ENCODE measurements at regions not wholly inside any gene's neighbourhood (a gene's known extent, or its start where the extent isn't known, plus 50 kb on each side); places are given as distances from the start of the nearest gene placed in this dataset.
"Not testable (repeated sequence)": the region's sequence is repeated elsewhere in the genome, so short reads cannot be mapped to it uniquely, and the experiment has no call there.

DNA sequence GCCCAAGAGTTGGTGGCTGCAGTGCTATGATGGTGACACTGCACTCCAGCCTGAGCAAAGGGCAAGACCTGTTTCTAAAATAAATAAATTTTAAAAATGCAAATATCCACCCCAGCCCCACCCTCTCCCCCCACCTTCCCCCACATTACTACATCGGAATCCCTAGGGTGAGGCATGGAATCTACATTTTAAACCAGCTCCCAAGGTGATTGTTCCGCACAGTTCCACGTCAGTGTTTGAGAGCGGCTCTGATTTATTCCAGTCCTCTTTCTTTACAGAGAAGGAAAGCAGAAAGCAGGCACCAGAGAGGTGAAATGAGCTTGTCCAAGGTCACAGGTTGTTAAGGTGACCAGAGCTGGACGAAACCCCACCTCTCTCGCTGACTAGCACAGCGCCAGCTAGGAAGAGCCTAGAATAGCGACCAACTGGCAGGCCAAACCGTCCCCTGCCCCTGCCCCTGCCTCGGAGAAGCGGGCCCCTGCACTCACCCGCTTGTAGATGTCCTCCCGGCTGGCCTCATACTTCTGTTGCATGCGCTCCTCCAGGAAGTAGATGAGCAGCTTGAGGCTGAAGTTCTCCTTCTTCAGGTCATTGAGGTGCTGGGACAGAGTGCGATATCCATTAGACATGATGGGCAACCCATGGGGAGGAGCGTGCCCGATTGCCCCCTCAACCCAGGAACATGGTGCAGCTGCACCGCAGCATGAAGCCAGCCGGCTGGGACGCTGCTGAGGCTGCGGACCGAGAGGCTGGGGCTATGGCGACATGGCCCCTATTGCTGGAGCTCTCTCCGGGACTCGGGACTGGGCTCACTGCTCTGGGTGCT is 103.7 kb upstream of the NBPF26 start:
- ATAC-seq (replicated peaks); H3K4me3 Mint-ChIP-seq; H3K36me3 Mint-ChIP-seq (ENCODE audit: low read depth); H3K27ac Mint-ChIP-seq; H3K9me3 Mint-ChIP-seq; H3K27me3 Mint-ChIP-seq; H3K4me1 Mint-ChIP-seq: not testable (repeated sequence)

DNA sequence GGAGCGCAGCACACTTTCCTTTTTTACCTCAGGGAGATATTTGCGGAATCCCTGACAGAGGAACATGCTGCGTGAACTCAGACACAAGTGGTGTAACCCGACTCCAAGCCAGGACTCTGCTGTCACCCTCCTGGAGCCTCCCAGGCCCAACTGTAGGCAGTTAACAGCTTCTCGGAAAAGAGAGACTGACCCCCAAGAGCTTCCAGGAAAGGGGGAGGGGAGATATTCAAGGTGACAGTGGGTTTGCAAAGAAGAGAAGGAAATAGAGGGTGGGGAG is 103.1 kb upstream of the NBPF26 start:
- not testable (repeated sequence) for H3K4me1 Mint-ChIP-seq; H3K4me3 Mint-ChIP-seq; H3K9me3 Mint-ChIP-seq; H3K36me3 Mint-ChIP-seq (ENCODE audit: low read depth); ATAC-seq (replicated peaks); H3K27ac Mint-ChIP-seq; H3K27me3 Mint-ChIP-seq

DNA sequence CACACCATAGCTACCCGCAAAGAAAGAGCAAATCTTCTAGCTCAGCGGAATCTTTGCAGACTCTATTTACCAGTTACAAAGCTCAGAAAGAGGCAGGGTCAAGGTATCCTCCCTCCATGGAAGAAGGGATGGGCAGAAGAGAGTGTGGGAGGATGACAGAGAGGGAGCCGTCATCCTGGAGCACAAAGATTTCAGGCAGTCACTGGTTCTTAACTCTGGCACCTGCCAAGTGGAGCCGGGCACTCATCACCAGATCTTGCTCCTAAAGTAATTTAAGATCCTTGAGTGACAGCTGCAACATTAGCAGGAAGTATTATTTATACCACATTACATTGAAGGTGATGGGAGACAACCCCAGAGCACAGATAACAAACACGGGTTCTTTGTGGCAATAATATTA is 102.5 kb upstream of the NBPF26 start:
- not testable (repeated sequence) for H3K4me1 Mint-ChIP-seq; H3K27me3 Mint-ChIP-seq; H3K27ac Mint-ChIP-seq; H3K36me3 Mint-ChIP-seq (ENCODE audit: low read depth); ATAC-seq (replicated peaks); H3K9me3 Mint-ChIP-seq; H3K4me3 Mint-ChIP-seq

DNA sequence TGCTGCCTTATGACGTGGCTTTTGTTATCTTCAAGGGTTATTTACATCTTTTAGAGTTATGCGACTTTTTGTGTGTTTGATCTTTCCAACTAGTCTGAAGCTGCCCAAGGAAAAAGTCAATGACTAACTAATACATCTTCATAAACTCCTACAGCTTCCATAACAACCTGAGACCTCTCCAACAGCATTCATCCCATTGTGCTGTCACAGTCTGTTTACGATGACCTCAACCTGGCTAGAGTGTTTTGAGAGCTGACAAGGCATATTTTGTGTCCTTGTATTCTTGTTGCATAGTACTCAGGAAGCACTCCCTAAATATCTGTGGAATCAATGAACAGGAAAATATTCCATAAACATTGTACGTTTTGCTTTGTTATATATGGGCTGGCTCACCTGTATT is 100.2 kb upstream of the NBPF26 start:
- not testable (repeated sequence) for H3K27ac Mint-ChIP-seq; H3K4me3 Mint-ChIP-seq; ATAC-seq (replicated peaks); H3K4me1 Mint-ChIP-seq; H3K36me3 Mint-ChIP-seq (ENCODE audit: low read depth); H3K9me3 Mint-ChIP-seq; H3K27me3 Mint-ChIP-seq

DNA sequence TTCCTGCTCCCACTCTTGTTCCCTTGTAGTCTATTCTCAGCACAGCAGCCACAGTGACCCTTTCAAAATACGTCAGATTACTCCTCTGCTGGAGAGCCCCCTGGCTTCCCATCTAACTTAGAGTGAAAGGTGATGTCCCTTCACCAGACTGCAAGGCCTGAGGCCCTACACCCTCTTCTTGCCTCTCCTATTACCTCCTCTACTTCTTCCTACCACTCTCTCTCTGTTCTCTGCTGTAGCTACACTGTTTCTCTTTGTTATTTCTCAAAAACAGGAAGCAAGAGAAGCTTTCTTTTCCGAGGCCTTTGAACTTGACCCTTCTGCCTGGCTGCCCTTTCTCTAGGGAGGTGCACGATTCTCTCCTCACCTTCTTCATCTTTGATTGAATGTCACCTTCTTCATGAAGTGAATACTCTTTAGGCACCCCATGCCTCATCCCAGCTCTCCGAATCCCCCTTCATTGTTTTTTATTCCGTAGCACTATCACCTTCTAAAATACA is 99.1 kb upstream of the NBPF26 start:
- not testable (repeated sequence) for H3K4me1 Mint-ChIP-seq; H3K27me3 Mint-ChIP-seq; H3K27ac Mint-ChIP-seq; H3K36me3 Mint-ChIP-seq (ENCODE audit: low read depth); H3K4me3 Mint-ChIP-seq; ATAC-seq (replicated peaks); H3K9me3 Mint-ChIP-seq

DNA sequence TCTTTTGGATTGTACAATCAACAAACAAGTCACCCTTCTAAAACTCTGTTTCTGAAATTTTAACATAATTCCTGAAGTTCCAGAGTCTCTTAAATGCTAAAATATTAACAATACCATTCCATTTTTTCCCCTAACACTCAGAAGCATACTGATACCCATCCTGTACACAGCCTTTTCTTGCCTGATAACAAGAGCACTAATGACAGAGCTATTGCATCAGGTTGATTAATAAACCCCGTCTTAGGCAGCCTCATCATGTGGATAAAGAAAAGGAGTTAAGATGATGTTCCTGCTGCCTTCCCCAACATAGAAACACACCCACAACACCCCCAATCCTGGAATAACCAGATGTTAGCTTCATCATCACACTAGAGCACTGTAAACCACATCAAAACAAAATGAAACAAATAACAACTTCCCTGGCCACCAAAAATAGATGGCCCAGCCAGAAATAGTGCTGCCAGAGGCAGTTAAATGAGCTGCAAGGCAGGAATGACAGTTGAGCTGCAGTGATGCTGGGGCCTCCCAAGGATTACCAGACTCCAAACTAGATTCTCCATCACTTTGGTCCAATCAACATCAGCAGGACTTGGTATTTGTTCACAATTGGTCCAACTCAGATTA is 93.8 kb upstream of the NBPF26 start:
- not testable (repeated sequence) for H3K4me3 Mint-ChIP-seq; H3K9me3 Mint-ChIP-seq; H3K36me3 Mint-ChIP-seq (ENCODE audit: low read depth); H3K27me3 Mint-ChIP-seq; H3K4me1 Mint-ChIP-seq; H3K27ac Mint-ChIP-seq; ATAC-seq (replicated peaks)

DNA sequence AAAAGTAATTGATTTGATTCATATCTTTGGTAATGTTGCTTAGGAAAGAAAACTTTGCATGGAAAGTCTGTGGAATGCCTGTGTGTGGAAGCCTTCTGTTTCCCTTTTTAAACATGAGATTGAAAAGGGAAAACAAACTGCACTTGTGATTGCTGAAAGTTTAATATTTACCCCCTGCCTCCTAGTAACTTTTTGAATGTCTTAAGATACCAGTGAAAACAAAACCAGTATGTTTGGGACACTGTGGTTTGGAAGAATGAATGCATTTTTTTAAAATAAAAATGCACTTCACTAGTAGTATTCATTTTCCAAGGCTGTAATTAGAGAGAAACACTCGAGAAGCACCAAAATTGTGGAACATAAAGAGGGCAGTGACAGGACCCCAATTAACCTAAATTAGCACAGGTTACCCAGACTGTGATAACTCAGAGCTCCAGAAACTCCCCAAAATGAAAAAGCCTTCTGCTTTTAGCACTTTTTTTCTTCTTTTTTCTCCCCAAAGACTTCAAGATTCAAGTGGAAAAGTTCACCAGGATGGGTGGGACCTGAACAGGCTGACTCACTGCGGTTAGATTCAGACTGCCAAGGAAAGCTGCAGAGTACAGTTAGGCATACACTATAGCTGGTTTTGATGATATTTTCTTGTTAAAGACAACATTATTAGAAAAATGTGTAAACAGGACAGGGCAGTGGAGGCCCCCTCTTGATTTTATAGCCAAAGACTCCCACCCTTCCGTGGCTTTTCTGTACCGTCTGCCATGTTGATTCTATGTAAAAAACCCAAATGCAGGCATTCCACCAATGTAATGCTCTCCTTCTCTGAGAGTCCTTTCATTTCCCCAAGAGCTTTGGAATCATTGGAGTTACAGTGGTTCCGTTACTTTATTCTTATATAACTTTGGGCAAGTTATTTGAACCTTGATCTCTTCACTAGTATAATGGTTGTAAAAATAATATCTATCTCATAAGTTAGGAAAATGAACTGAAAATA is 88.6 kb upstream of the NBPF26 start:
- not testable (repeated sequence) for H3K4me1 Mint-ChIP-seq; H3K4me3 Mint-ChIP-seq; H3K9me3 Mint-ChIP-seq; H3K36me3 Mint-ChIP-seq (ENCODE audit: low read depth); ATAC-seq (replicated peaks); H3K27me3 Mint-ChIP-seq; H3K27ac Mint-ChIP-seq

DNA sequence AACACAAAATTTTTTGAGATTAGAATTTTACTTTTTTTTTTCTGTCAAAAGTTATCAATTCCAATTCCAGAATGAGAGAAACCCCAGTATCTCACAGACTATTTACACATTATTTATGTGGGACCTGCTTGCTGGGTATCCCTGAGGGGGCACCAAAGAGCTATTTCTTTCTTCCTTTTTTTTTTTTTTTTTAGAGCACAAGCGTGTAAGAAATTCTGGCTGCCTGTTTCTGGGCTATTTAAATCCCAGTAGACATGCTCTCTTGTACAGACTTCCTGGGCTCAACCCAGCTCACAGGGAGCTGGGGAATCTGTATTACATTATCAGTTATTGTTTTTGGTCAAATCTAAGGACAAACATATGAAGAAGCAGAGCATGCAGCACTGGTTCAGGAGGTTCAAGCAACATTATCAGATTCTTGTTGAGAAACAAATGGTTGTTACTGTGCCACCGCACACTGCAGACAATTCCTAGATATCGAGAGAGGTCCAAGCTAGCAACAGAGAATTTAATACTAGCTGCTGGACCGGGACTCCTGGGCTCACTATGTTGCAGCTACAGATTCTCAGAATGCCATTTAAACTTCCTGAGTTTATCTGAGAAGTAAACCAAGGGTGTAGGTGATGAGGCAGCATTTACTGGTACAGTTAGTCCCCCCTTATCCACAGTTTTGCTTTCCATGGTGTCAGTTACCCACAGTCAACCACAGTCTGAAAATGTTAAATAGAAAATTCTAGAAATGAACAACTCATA is 83.3 kb upstream of the NBPF26 start:
- not testable (repeated sequence) for H3K9me3 Mint-ChIP-seq; H3K27me3 Mint-ChIP-seq; H3K36me3 Mint-ChIP-seq (ENCODE audit: low read depth); H3K4me3 Mint-ChIP-seq; H3K27ac Mint-ChIP-seq; H3K4me1 Mint-ChIP-seq
- peak; percentile 58 for ATAC-seq (replicated peaks)

DNA sequence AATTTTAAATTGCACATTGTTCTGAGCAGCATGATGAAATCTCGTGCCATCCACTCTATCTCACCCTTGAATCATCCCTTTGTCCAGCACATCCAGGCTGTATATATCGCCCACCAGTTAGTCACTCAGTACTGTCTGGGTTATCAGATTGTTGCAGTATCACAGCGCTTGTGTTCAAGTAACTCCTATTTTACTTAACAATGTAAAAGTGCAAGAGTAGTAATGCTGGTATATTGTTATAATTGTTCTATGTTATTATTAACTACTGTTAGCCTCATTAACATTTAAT is 82.8 kb upstream of the NBPF26 start:
- H3K36me3 Mint-ChIP-seq (ENCODE audit: low read depth); H3K27me3 Mint-ChIP-seq; H3K4me1 Mint-ChIP-seq; H3K9me3 Mint-ChIP-seq; H3K27ac Mint-ChIP-seq; H3K4me3 Mint-ChIP-seq: not testable (repeated sequence)
- peak; percentile 69 for ATAC-seq (replicated peaks)

DNA sequence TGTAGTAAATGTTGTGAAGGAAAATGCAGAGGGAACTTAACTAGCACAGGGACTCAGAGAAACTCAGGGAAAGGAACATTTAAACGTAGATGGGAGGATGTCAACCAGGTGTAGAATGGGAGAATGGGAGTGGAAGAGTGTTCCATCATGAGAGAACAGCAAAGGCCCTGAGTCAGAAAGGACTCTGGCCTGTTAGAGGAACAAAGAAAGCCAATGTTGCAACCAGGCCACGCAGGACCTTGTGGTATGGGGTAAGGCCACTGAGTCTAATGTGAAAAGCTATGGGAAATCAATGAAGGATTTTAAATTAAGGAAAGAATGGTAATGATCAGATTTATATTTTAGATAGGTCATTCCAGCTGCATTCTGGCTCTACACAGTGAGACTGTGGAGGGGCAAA is 76.6 kb upstream of the NBPF26 start:
- H3K4me1 Mint-ChIP-seq; ATAC-seq (replicated peaks); H3K27me3 Mint-ChIP-seq; H3K4me3 Mint-ChIP-seq; H3K9me3 Mint-ChIP-seq; H3K27ac Mint-ChIP-seq; H3K36me3 Mint-ChIP-seq (ENCODE audit: low read depth): not testable (repeated sequence)

DNA sequence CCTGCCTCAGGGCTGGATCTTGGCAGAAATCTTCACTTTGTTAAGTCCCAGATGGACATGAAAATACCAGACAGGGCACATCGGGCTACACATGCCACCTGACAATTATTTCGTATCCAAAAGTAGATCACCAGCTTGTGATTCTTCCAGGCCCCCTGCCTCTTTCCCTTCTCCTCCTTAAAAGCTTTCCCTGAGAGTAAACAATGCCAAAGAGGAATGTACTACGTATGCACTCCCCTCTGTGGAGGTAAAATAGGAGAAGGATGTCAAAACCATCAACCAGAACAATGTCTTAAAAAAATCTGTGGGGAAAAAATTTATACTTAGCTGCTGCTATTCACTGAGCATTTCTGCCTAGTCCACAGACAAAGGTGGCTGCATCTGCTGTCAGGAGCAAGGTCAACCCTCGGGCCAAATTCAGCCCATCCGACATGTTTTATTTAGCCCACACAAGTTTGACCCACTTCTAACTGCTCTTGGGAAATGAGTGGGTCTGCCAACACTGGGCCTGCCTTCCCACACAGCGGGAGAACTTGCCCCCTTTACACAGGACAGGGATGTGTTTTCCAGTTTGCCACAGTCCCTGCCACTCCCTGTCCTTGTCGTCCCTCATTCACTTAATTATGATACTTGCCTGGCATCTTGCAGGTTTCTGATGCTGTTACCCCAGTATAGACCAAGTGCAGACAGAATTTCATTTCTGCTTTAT is 74.7 kb upstream of the NBPF26 start:
- not testable (repeated sequence) for H3K9me3 Mint-ChIP-seq; ATAC-seq (replicated peaks); H3K27me3 Mint-ChIP-seq; H3K4me1 Mint-ChIP-seq; H3K4me3 Mint-ChIP-seq; H3K27ac Mint-ChIP-seq; H3K36me3 Mint-ChIP-seq (ENCODE audit: low read depth)

DNA sequence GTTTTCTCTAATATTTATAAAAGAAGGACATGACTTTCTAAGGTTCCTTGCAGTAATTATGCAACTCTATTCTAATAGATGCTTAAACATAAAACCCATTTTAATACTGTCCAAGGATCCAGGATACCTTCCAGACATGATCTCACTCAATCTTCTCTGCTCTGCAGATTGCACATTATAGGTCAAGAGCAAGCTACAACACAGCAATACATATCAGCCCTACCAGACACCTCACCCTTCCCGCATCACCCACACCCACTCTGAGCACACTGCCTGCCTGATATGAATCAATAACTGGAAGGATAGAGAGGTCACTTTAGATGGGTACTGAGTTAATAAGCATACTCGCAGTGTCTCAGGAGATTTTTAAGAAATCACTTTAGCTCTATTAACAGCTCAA is 74.0 kb upstream of the NBPF26 start:
- not testable (repeated sequence) for H3K27me3 Mint-ChIP-seq; H3K4me3 Mint-ChIP-seq; H3K4me1 Mint-ChIP-seq; H3K27ac Mint-ChIP-seq; ATAC-seq (replicated peaks); H3K9me3 Mint-ChIP-seq; H3K36me3 Mint-ChIP-seq (ENCODE audit: low read depth)

DNA sequence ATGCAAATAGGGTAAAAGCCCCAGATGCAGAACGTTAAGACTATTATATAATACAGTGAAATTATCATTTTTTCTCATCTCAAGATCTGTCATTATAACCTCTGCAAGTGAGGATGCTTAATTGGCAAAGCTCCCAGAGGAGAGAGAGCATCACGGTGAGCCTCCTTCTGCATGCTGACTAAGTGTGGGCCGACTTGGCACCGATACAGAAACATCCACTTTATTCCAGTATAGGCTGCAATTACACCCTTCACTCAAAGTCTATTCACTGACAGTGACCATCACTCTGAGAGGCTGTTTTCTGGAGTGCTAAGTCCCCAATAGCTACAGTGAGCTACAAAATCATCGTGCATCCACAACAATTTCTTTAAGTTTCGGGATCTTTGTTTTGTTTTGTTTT is 69.6 kb upstream of the NBPF26 start:
- H3K27me3 Mint-ChIP-seq; H3K27ac Mint-ChIP-seq; H3K4me1 Mint-ChIP-seq; H3K9me3 Mint-ChIP-seq; ATAC-seq (replicated peaks); H3K36me3 Mint-ChIP-seq (ENCODE audit: low read depth); H3K4me3 Mint-ChIP-seq: not testable (repeated sequence)

DNA sequence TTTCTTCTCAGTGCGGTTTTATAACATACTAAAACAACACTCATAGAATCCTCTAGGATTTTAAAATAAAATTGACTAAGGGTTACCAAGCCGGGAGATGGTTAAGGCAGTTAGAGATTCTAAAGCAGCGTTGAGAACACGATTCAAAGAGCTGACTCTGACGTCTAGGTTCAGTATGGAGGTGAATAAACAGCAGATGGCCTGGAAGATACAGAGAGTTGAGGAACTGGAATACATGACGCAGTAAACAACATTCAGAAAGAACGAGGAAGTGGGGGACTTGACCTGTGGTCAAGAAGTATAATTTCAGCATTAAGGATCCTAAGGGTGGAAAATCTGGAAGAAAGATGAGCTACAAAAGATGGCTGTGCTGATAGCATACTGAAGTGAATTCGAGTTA is 68.4 kb upstream of the NBPF26 start:
- H3K27me3 Mint-ChIP-seq; H3K36me3 Mint-ChIP-seq (ENCODE audit: low read depth); H3K4me3 Mint-ChIP-seq: not testable (repeated sequence)

More for the DNA sequence above, 68.4 kb upstream of the NBPF26 start:
- not testable (repeated sequence) for H3K27ac Mint-ChIP-seq; ATAC-seq (replicated peaks); H3K4me1 Mint-ChIP-seq; H3K9me3 Mint-ChIP-seq

Measured in activated T-helper 17 cell treated with anti-CD3 and anti-CD28 coated beads, Interleukin-2, amount 50 U/mL, for 72 hours (primary cell).